Activated CD4-positive, alpha-beta T cell treated with anti-CD3 and anti-CD28 coated beads, Interleukin-2, amount 10 ng/mL, durations not matched to agents 7 days and 5 days (primary cell): ENCODE measurements at regions not wholly inside any gene's neighbourhood (a gene's known extent, or its start where the extent isn't known, plus 50 kb on each side); places are given as distances from the start of the nearest gene placed in this dataset.

Experiments
- CTCF ChIA-PET: fragments of 350-600 bp; sonication (Branson Sonifier 250); formaldehyde crosslinking; loops from one replicate; lab custom pipeline; 2021; ENCODE audit warnings: antibody characterized with exemption; lab: Charles Lee
- POLR2A ChIA-PET: fragments of 350-600 bp; sonication (Branson Sonifier 250); formaldehyde crosslinking; loops from one replicate; lab custom pipeline; 2021; ENCODE audit warnings: antibody characterized with exemption; lab: Charles Lee
- DNase-seq: peaks from one replicate; pipeline ENCODE4 v3.0.0-alpha.2; 2020
- H3K27ac Mint-ChIP-seq: one replicate; pipeline ENCODE4 v1.8.0; 2021; ENCODE audit warnings: mild to moderate bottlenecking, moderate library complexity, mixed read lengths
- H3K27me3 Mint-ChIP-seq: one replicate; pipeline ENCODE4 v1.8.0; 2021; ENCODE audit warnings: mixed read lengths
- H3K36me3 Mint-ChIP-seq: one replicate; pipeline ENCODE4 v1.8.0; 2021; ENCODE audit warnings: low read depth, mixed read lengths
- H3K4me1 Mint-ChIP-seq: one replicate; pipeline ENCODE4 v1.8.0; 2021; ENCODE audit warnings: mixed read lengths
- H3K4me3 Mint-ChIP-seq: one replicate; pipeline ENCODE4 v1.8.0; 2021; ENCODE audit warnings: mild to moderate bottlenecking, moderate library complexity, mixed read lengths
- H3K9me3 Mint-ChIP-seq: one replicate; pipeline ENCODE4 v1.8.0; 2021; ENCODE audit warnings: mixed read lengths

GRCh38 chr3:188064831-188065493, 89.0 kb upstream of the LPP start:
- CTCF ChIA-PET = interaction anchor here (0.6 to 1.1 kb wide), 4 partner anchors 13 to 284 kb away, joined by 3 to 4 read pairs (median 3); no protein-coding TSS in a partner anchor
- Mint-ChIP-seq H3K4me3 (no peak overlapping the region), H3K36me3 (peaks cover 3% of the 10 kb centered on the region), H3K9me3 (peaks cover 6% of the 10 kb centered on the region), H3K27ac (no peak overlapping the region), H3K4me1 (peaks cover 34% of the 10 kb centered on the region), H3K27me3 (no peaks in the 10 kb centered on the region)
- POLR2A ChIA-PET = no interaction called here
- no peak for DNase-seq

DNA sequence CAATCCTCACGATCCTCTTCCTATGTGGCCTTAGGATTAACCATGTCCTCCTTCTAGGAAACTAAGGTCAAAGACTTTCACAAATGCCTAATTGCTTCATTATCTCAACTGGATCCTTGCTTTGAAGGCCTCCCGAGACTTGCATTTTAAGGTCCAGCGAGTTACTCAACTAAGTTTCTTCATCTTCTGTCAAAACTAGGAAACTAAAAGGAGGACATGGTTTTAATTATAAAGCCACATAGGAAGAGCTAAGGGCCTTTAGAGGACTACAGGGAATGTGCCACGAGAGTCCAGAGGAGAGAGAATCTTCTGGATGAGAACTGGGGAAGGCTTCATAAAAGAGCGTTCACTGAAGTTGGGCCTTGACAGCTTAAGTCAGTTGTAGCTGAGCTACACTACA, 87.8 kb upstream of the LPP start:
- DNase-seq = no peak
- CTCF ChIA-PET = interaction anchor here (0.7 to 0.9 kb wide), 2 partner anchors 10 to 608 kb away, joined by 3 to 4 read pairs; no protein-coding TSS in a partner anchor
- no peaks in the 10 kb centered on the region for H3K27me3 Mint-ChIP-seq
- no peak overlapping the region for H3K27ac Mint-ChIP-seq
- H3K36me3 Mint-ChIP-seq = peaks cover 3% of the 10 kb centered on the region
- H3K4me1 Mint-ChIP-seq = peaks cover 23% of the 10 kb centered on the region
- H3K4me3 Mint-ChIP-seq = no peak overlapping the region
- peaks cover 6% of the 10 kb centered on the region for H3K9me3 Mint-ChIP-seq
- POLR2A ChIA-PET = no interaction called here

GRCh38 chr3:188067932-188068331, 86.0 kb upstream of the LPP start:
- POLR2A ChIA-PET = no interaction called here
- H3K4me3 Mint-ChIP-seq = no peak overlapping the region
- H3K9me3 Mint-ChIP-seq = peaks cover 6% of the 10 kb centered on the region
- peaks cover 3% of the 10 kb centered on the region for H3K36me3 Mint-ChIP-seq
- H3K4me1 Mint-ChIP-seq = peaks cover 9% of the 10 kb centered on the region
- CTCF ChIA-PET = interaction anchor here (1.1 kb wide), 1 partner anchor 9 kb away, joined by 3 read pairs; no protein-coding TSS in a partner anchor
- no peak for DNase-seq
- no peak overlapping the region for H3K27ac Mint-ChIP-seq
- H3K27me3 Mint-ChIP-seq = no peaks in the 10 kb centered on the region

DNA sequence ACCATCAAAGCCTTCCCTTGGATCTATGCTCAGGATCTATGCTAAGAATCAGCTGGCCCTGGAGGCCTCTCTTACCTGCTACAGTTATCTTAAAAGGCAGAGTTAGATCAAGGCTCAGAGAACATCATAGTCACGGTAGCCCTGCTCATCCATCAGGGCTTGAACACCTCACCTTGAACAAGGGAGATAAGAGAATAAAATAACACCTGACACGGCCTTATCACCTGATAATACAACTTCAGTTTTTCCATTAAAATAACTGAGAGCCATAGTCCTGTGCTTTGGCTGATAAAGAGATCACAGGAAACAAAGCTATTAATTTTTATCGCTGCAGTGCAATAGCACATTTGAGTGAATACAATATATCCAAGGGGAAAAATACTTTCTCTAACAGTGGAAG, 85.6 kb upstream of the LPP start:
- H3K27ac Mint-ChIP-seq = no peak overlapping the region
- H3K4me1 Mint-ChIP-seq = peaks cover 8% of the 10 kb centered on the region
- H3K36me3 Mint-ChIP-seq = peaks cover 3% of the 10 kb centered on the region
- no peak overlapping the region for H3K4me3 Mint-ChIP-seq
- no peaks in the 10 kb centered on the region for H3K27me3 Mint-ChIP-seq
- ChIA-PET POLR2A (no interaction called here), CTCF (interaction anchor here (1.1 kb wide), 1 partner anchor 9 kb away, joined by 3 read pairs; no protein-coding TSS in a partner anchor)
- H3K9me3 Mint-ChIP-seq = peaks cover 6% of the 10 kb centered on the region
- DNase-seq = no peak

- H3K36me3 Mint-ChIP-seq = no peaks in the 10 kb centered on the region
- no peak for DNase-seq
- ChIA-PET CTCF (interaction anchor here (0.9 to 1.0 kb wide), 2 partner anchors 17 to 23 kb away, joined by 3 to 5 read pairs; no protein-coding TSS in a partner anchor), POLR2A (no interaction called here)
- H3K4me1 Mint-ChIP-seq = no peaks in the 10 kb centered on the region
- H3K27ac Mint-ChIP-seq = no peak overlapping the region
- no peaks in the 10 kb centered on the region for H3K27me3 Mint-ChIP-seq
- no peaks in the 10 kb centered on the region for H3K9me3 Mint-ChIP-seq
- no peak overlapping the region for H3K4me3 Mint-ChIP-seq
Observed at GRCh38 chr3:188071636-188072035, 82.3 kb upstream of the LPP start.

DNA sequence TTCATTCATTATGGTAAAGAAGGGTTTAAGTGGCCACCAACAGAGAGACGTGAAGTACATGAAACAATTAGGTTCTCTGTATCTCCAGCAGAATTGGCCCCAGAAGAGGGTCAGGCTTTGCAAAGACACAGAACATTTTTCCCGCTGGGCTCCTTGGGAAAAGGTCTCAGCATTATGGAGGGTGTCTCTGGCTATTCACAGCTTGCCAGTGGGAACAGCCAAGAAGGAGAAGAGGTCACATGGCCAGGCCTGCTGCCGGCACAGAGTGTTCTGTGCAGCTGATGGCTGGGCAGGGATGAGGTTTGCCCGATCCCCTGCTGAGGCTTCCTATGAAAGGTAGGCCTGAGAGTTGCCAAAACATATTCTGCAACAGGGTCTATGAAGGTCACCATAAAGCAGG, 77.8 kb upstream of the LPP start:
- POLR2A ChIA-PET = no interaction called here
- Mint-ChIP-seq H3K4me1 (peaks cover 3% of the 10 kb centered on the region), H3K36me3 (peaks cover 6% of the 10 kb centered on the region), H3K4me3 (no peak overlapping the region), H3K9me3 (peaks cover 13% of the 10 kb centered on the region), H3K27me3 (no peaks in the 10 kb centered on the region), H3K27ac (no peak overlapping the region)
- no peak for DNase-seq
- CTCF ChIA-PET = interaction anchor here (1.1 to 1.9 kb wide), 3 partner anchors 10 to 76 kb away, joined by 4 to 5 read pairs (median 5); no protein-coding TSS in a partner anchor

GRCh38 chr3:188077160-188077799, 76.7 kb upstream of the LPP start:
- POLR2A ChIA-PET = interaction anchor here (0.6 kb wide), 1 partner anchor 208 kb away, joined by 3 read pairs; no protein-coding TSS in a partner anchor
- CTCF ChIA-PET = interaction anchor here (0.7 kb wide), 1 partner anchor 8 kb away, joined by 3 read pairs; no protein-coding TSS in a partner anchor
- Mint-ChIP-seq H3K4me3 (no peak overlapping the region), H3K27ac (no peak overlapping the region), H3K9me3 (peaks cover 13% of the 10 kb centered on the region), H3K36me3 (peaks cover 7% of the 10 kb centered on the region), H3K4me1 (peaks cover 3% of the 10 kb centered on the region), H3K27me3 (no peaks in the 10 kb centered on the region)
- DNase-seq = no peak

DNA sequence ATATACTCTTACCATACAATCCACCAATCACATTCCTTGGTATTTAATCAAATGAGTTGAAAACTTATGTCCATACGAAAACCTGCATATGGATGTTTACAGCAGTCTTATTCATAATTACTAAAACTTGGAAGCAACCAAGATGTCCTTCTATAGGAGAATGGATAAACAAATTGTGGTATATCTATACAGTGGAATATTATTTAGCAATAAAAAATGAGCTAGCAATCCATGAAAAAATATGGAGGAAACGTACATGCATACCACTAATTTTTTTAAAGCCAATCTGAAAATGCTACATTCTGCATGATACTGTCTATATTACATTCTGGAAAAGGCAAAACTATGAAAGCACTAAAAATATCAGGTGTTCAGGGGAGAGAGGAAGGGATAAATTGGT, 73.9 kb upstream of the LPP start:
- H3K27me3 Mint-ChIP-seq = no peaks in the 10 kb centered on the region
- no peak for DNase-seq
- no peak overlapping the region for H3K4me3 Mint-ChIP-seq
- H3K36me3 Mint-ChIP-seq = peaks cover 9% of the 10 kb centered on the region
- peaks cover 13% of the 10 kb centered on the region for H3K9me3 Mint-ChIP-seq
- CTCF ChIA-PET = interaction anchor here (0.6 kb wide), 1 partner anchor 15 kb away, joined by 3 read pairs; no protein-coding TSS in a partner anchor
- H3K27ac Mint-ChIP-seq = no peak overlapping the region
- POLR2A ChIA-PET = no interaction called here
- H3K4me1 Mint-ChIP-seq = peaks cover 3% of the 10 kb centered on the region

DNA sequence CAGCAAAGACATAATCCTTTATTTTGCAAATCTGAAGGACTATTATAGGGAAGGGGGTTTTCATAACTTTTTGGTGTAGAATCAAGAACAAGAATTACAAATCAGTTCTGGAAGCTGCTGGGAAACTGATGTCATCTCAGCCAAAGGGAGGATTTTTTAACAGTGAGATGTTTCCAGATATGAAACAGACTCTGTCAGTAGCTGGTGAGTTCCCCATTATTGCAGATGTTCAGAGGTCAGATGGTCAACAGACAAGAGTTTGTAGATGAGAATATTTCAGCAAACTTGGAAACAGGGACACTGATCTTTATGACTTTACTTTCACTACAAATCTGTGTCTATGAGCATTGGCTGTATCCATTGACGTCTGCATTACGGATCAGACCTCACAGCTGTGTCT, 71.9 kb upstream of the LPP start:
- ChIA-PET CTCF (interaction anchor here (1.0 to 1.9 kb wide), 3 partner anchors 13 to 341 kb away, joined by 3 to 5 read pairs (median 4); no protein-coding TSS in a partner anchor), POLR2A (interaction anchor here (0.6 kb wide), 1 partner anchor 312 kb away, joined by 3 read pairs; no protein-coding TSS in a partner anchor)
- H3K9me3 Mint-ChIP-seq = peaks cover 13% of the 10 kb centered on the region
- H3K4me3 Mint-ChIP-seq = no peak overlapping the region
- H3K27ac Mint-ChIP-seq = no peak overlapping the region
- H3K4me1 Mint-ChIP-seq = peaks cover 3% of the 10 kb centered on the region
- H3K27me3 Mint-ChIP-seq = no peaks in the 10 kb centered on the region
- peaks cover 9% of the 10 kb centered on the region for H3K36me3 Mint-ChIP-seq
- no peak for DNase-seq

- Mint-ChIP-seq H3K9me3 (peaks cover 13% of the 10 kb centered on the region), H3K4me1 (no peaks in the 10 kb centered on the region), H3K36me3 (peaks cover 7% of the 10 kb centered on the region), H3K27ac (no peak overlapping the region), H3K27me3 (no peaks in the 10 kb centered on the region), H3K4me3 (no peak overlapping the region)
- ChIA-PET CTCF (interaction anchor here (1.0 to 1.9 kb wide), 2 partner anchors 13 to 341 kb away, joined by 4 to 5 read pairs; no protein-coding TSS in a partner anchor), POLR2A (interaction anchor here (0.6 kb wide), 1 partner anchor 312 kb away, joined by 3 read pairs; no protein-coding TSS in a partner anchor)
- no peak for DNase-seq
Observed at GRCh38 chr3:188082450-188082849, 71.5 kb upstream of the LPP start.

DNA sequence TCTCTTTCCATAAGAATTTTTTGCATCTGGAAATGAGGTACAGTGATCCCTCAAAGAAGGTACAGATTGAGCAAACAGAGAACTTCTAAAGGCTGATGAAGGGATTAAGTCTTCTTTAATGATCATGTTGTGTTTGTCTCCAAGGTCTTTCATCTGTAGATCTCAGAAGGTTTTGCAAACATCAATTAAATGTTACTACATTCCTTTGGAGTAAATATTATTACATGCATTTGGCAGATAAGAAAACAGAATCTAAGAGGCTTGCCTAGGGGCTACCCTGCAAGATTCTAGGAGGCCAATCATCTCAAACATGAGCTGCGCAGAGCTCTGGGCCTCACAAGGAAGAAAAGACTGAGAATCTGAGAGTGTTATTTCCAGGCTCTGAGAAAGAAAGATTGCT, 70.9 kb upstream of the LPP start:
- CTCF ChIA-PET = interaction anchor here (0.5 to 1.9 kb wide), 3 partner anchors 12 to 335 kb away, joined by 3 to 5 read pairs (median 5); no protein-coding TSS in a partner anchor
- Mint-ChIP-seq H3K4me1 (no peaks in the 10 kb centered on the region), H3K27me3 (no peaks in the 10 kb centered on the region), H3K36me3 (peaks cover 7% of the 10 kb centered on the region), H3K4me3 (no peak overlapping the region), H3K27ac (no peak overlapping the region), H3K9me3 (peaks cover 13% of the 10 kb centered on the region)
- POLR2A ChIA-PET = no interaction called here
- no peak for DNase-seq

GRCh38 chr3:188084752-188085583, 69.0 kb upstream of the LPP start:
- DNase-seq = no peak
- H3K9me3 Mint-ChIP-seq = peaks cover 4% of the 10 kb centered on the region
- no peaks in the 10 kb centered on the region for H3K27me3 Mint-ChIP-seq
- no peaks in the 10 kb centered on the region for H3K4me1 Mint-ChIP-seq
- no peak overlapping the region for H3K27ac Mint-ChIP-seq
- ChIA-PET CTCF (interaction anchor here (0.8 to 1.2 kb wide), 3 partner anchors 8 to 25 kb away, joined by 3 to 7 read pairs (median 3); no protein-coding TSS in a partner anchor), POLR2A (no interaction called here)
- no peak overlapping the region for H3K4me3 Mint-ChIP-seq
- peaks cover 5% of the 10 kb centered on the region for H3K36me3 Mint-ChIP-seq
